ENCODE measurements at regions not wholly inside any gene's neighbourhood (a gene's known extent, or its start where the extent isn't known, plus 50 kb on each side); places are given as distances from the start of the nearest gene placed in this dataset.

DNA sequence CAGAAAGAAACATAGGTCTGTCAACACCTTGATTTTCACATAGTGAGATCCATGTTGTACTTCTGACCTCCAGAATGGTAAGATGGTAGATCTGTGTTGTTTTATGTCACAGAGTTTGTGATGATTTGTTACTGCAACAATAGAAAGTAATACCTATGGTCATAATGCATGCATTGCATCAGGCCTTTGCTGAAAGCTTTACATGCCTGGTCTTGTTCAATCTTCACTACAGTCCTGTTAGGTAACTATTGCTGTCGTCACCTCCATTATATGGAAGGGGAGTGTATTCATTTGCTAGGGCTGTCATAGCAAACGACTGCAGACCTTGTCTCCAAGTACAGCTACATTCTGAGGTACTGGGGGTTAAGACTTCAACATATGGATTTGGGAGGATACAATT is 243.5 kb downstream of the ANAPC1 start:
- no peaks in the 10 kb centered on the region for H3K36me3 ChIP-seq (ENCODE audit: insufficient read depth, low read length)
- H3K27ac ChIP-seq (ENCODE audit: low read depth, low read length) = no peak overlapping the region
- no peak overlapping the region for H2AFZ ChIP-seq (ENCODE audit: low read length, unreplicated experiment)
- no peak overlapping the region for H3K4me3 ChIP-seq (ENCODE audit: low read depth, low read length)
- peaks cover 2% of the 10 kb centered on the region; the same call in 1 of the 2 replicates for H3K27me3 ChIP-seq (ENCODE audit: insufficient read depth, low read length)
- H3K4me1 ChIP-seq (ENCODE audit: control insufficient read depth, insufficient read depth, low read length, unreplicated experiment) = no peaks in the 10 kb centered on the region
- H3K79me2 ChIP-seq (ENCODE audit: control insufficient read depth, insufficient read depth, low read length, unreplicated experiment) = no peaks in the 10 kb centered on the region

DNA sequence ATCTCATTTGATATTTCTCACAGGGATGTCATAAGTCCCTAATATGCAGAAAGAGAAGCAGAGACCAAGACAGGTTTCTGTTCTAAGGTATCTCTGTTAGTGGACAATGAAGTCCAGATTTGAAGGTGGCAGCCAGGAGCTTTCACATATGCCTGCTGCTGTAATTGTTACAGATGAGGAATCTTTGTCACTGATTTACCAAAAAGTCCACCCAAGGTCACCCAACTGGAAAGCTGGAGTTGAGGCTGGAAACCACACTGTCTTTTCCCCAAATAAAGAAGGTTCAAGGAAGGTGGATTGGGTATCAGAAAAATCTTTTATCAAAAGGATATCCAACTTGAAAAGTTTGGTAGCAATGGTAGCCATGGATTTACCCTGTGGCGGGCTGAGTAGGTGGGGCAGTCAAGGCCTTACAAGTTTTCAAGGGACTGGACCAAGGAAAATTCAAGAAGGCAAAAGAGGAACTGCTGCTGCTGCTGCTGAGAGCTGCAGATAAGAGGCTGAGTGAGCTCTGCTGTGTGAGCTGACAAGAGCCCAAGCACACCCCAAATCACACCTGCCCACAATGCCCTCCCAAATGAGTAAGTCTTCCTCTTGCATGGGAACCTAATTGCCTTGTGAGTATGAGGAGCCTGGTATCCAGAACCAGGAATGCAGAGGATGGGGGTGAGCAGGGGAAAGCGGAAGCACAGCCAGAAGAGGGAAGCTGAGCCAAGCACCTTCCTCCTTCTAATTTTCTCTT is 241.2 kb downstream of the ANAPC1 start:
- no peaks in the 10 kb centered on the region for H3K4me1 ChIP-seq (ENCODE audit: control insufficient read depth, insufficient read depth, low read length, unreplicated experiment)
- H3K4me3 ChIP-seq (ENCODE audit: low read depth, low read length) = no peak overlapping the region
- H3K36me3 ChIP-seq (ENCODE audit: insufficient read depth, low read length) = no peaks in the 10 kb centered on the region
- peaks cover 2% of the 10 kb centered on the region; the same call in 1 of the 2 replicates for H3K27me3 ChIP-seq (ENCODE audit: insufficient read depth, low read length)
- no peak overlapping the region for H3K27ac ChIP-seq (ENCODE audit: low read depth, low read length)
- H3K79me2 ChIP-seq (ENCODE audit: control insufficient read depth, insufficient read depth, low read length, unreplicated experiment) = no peaks in the 10 kb centered on the region
- H2AFZ ChIP-seq (ENCODE audit: low read length, unreplicated experiment) = no peak overlapping the region

DNA sequence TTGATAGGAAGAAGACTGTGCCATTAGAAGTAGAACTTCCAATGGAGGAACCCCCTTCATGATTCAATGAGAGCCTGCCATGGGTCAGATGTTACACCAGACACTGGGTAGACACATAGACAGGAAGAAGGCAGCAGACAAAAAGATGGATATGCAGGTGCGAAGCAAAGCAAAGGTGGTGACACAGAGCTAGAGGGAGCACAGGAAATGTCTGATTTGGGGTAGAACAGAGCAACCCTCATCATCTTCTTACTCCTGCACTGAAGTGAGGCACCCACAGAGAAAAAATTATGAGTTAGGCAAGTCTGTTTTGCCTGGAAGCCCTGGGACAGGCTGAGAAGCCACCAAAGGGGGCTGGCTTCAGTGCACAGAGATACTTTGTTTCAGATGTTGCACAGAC is 240.2 kb downstream of the ANAPC1 start:
- H2AFZ ChIP-seq (ENCODE audit: low read length, unreplicated experiment) = no peak overlapping the region
- no peak overlapping the region for H3K4me3 ChIP-seq (ENCODE audit: low read depth, low read length)
- no peak overlapping the region for H3K27ac ChIP-seq (ENCODE audit: low read depth, low read length)
- no peaks in the 10 kb centered on the region for H3K36me3 ChIP-seq (ENCODE audit: insufficient read depth, low read length)
- H3K4me1 ChIP-seq (ENCODE audit: control insufficient read depth, insufficient read depth, low read length, unreplicated experiment) = no peaks in the 10 kb centered on the region
- H3K79me2 ChIP-seq (ENCODE audit: control insufficient read depth, insufficient read depth, low read length, unreplicated experiment) = no peaks in the 10 kb centered on the region
- H3K27me3 ChIP-seq (ENCODE audit: insufficient read depth, low read length) = peaks cover 2% of the 10 kb centered on the region; the same call in 1 of the 2 replicates

DNA sequence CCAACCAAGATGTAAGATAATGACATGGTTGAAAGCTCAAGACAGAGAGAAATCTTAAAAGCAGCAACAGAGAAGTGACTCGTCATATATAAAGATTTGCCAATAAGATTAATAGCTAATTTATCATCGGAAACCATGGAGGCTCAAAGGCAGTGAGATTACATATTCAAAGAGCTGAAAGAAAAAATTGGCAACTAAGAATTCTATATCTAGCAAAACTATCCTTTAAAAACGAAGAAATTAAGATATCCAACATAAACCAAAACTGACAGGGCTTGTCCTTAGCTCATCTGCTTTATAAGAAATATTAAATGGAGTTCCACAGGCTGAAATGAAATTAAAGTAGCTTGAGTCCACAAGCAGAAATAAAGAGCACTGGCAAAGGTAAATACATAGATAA is 236.6 kb downstream of the ANAPC1 start:
- H3K4me3 ChIP-seq (ENCODE audit: low read depth, low read length) = no peak overlapping the region

DNA sequence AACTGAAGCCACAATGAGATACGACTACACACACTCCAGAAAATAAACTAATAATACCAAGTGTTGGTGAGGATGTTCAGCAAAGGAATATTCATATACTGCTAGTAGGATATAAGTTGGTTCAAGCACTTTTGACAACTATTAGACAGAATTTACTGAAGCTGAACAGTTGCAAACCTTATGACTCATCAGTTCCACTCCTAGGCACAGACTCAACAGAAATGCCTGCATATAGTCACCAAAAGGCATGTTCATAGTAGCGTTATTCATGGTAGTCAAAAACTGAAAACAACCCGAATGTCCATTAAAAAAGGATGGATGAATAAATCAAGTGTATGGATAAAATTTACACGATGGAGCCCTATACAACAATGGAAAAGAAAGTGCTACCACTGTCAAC is 232.0 kb downstream of the ANAPC1 start:
- no peaks in the 10 kb centered on the region for H3K79me2 ChIP-seq (ENCODE audit: control insufficient read depth, insufficient read depth, low read length, unreplicated experiment)
- no peak overlapping the region for H3K27ac ChIP-seq (ENCODE audit: low read depth, low read length)
- no peaks in the 10 kb centered on the region for H3K36me3 ChIP-seq (ENCODE audit: insufficient read depth, low read length)
- H3K4me1 ChIP-seq (ENCODE audit: control insufficient read depth, insufficient read depth, low read length, unreplicated experiment) = no peaks in the 10 kb centered on the region
- no peak overlapping the region for H3K4me3 ChIP-seq (ENCODE audit: low read depth, low read length)
- H2AFZ ChIP-seq (ENCODE audit: low read length, unreplicated experiment) = no peak overlapping the region
- H3K27me3 ChIP-seq (ENCODE audit: insufficient read depth, low read length) = no peaks in the 10 kb centered on the region

More for the DNA sequence above, 236.6 kb downstream of the ANAPC1 start:
- H3K4me1 ChIP-seq (ENCODE audit: control insufficient read depth, insufficient read depth, low read length, unreplicated experiment) = no peaks in the 10 kb centered on the region
- H3K36me3 ChIP-seq (ENCODE audit: insufficient read depth, low read length) = no peaks in the 10 kb centered on the region
- no peak overlapping the region for H3K27ac ChIP-seq (ENCODE audit: low read depth, low read length)
- H2AFZ ChIP-seq (ENCODE audit: low read length, unreplicated experiment) = no peak overlapping the region
- H3K79me2 ChIP-seq (ENCODE audit: control insufficient read depth, insufficient read depth, low read length, unreplicated experiment) = no peaks in the 10 kb centered on the region
- no peaks in the 10 kb centered on the region for H3K27me3 ChIP-seq (ENCODE audit: insufficient read depth, low read length)

DNA sequence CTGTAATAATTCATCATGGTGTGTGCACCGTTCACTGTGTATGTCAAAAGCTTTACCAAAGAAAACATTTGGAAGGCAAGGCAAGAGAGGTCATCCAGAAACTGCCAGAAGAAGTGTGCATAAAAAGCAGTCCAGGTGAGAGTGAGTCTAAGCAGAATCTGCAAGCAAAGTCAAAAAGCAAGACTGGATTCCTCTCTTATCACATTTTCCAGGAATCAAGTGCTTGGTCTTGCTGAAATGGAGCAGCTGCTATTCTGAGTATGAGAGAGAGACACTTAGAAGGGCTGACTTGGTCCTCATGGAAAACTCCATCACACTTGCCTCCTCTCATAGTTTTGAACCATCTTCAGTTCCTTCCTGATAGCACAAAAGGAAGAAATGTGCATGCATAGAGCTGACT is 231.3 kb downstream of the ANAPC1 start:
- Histone ChIP-seq H3K27ac (ENCODE audit: low read depth, low read length) (no peak overlapping the region), H3K36me3 (ENCODE audit: insufficient read depth, low read length) (no peaks in the 10 kb centered on the region), H2AFZ (ENCODE audit: low read length, unreplicated experiment) (no peak overlapping the region), H3K27me3 (ENCODE audit: insufficient read depth, low read length) (no peaks in the 10 kb centered on the region), H3K79me2 (ENCODE audit: control insufficient read depth, insufficient read depth, low read length, unreplicated experiment) (no peaks in the 10 kb centered on the region), H3K4me1 (ENCODE audit: control insufficient read depth, insufficient read depth, low read length, unreplicated experiment) (no peaks in the 10 kb centered on the region), H3K4me3 (ENCODE audit: low read depth, low read length) (no peak overlapping the region)

DNA sequence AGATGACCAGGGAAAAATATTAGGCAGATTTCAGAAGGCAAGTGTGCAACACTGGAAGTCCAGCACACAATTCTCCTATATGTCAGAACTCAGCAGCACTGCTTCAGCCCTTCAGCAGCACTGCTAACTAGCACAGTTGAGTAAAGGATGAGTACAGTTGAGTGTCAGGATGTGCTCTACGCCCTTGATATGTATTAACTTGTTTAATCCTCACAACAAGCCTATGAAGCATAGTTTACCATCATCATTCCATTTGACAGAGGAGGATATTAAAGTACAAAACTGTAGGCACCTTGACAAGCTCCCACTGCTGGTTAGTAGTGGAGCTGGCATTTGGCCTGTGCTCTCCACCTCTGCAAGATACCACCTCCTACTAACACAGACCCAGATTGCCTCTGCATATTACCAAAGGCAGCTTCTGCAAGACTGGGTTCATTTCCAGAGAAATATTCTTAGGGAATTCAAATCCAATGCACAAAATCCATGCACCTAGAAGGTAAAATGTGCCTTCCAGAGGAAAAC is 230.8 kb downstream of the ANAPC1 start:
- Histone ChIP-seq H3K4me3 (ENCODE audit: low read depth, low read length) (no peak overlapping the region), H2AFZ (ENCODE audit: low read length, unreplicated experiment) (no peak overlapping the region), H3K4me1 (ENCODE audit: control insufficient read depth, insufficient read depth, low read length, unreplicated experiment) (no peaks in the 10 kb centered on the region), H3K36me3 (ENCODE audit: insufficient read depth, low read length) (no peaks in the 10 kb centered on the region), H3K27ac (ENCODE audit: low read depth, low read length) (no peak overlapping the region), H3K79me2 (ENCODE audit: control insufficient read depth, insufficient read depth, low read length, unreplicated experiment) (no peaks in the 10 kb centered on the region), H3K27me3 (ENCODE audit: insufficient read depth, low read length) (no peaks in the 10 kb centered on the region)

DNA sequence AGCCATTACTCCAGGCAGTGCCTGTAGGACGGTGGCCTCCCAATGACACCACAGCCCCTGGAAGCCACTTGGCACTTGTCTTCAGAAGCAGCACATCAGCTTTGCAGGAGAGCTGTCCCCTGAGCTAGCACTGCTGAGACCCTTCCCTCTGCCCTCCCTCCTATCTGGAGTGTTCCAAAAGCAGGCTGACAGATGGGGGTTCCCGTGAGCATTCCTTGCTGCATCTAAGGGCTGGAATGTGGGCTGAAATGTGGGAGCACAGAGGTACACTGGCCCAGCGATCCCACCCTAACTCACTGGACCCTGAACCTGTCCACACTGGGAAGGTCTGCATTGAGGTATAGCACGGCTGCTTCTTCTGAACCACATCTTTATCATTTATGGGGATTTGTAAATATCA is 230.1 kb downstream of the ANAPC1 start:
- H3K27ac ChIP-seq (ENCODE audit: low read depth, low read length) = no peak overlapping the region
- H3K36me3 ChIP-seq (ENCODE audit: insufficient read depth, low read length) = no peaks in the 10 kb centered on the region
- H3K4me1 ChIP-seq (ENCODE audit: control insufficient read depth, insufficient read depth, low read length, unreplicated experiment) = peaks cover 1% of the 10 kb centered on the region
- no peak overlapping the region for H3K4me3 ChIP-seq (ENCODE audit: low read depth, low read length)
- H3K79me2 ChIP-seq (ENCODE audit: control insufficient read depth, insufficient read depth, low read length, unreplicated experiment) = no peaks in the 10 kb centered on the region
- no peak overlapping the region for H2AFZ ChIP-seq (ENCODE audit: low read length, unreplicated experiment)
- no peaks in the 10 kb centered on the region for H3K27me3 ChIP-seq (ENCODE audit: insufficient read depth, low read length)

DNA sequence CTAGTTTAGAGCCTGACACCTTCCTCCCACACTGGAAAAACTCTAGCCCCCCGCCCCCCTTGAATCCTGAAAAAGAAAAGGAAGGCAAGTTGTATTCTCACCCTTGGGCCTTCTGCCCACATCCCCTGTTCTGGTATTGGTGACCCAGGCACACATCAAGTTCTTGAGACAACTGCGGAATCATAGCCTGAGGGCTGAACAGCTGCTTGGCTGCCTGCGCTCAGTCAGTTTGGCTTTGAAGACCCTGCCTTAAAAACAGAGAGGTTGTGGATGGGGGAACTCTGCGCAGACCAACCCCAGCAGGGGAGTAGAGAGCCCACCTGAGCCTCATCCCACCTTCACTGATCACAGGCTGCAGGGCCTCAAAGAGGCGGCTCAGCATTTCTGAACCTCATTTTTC is 229.2 kb downstream of the ANAPC1 start:
- H3K4me3 ChIP-seq (ENCODE audit: low read depth, low read length) = no peak overlapping the region
- H3K79me2 ChIP-seq (ENCODE audit: control insufficient read depth, insufficient read depth, low read length, unreplicated experiment) = no peaks in the 10 kb centered on the region
- H2AFZ ChIP-seq (ENCODE audit: low read length, unreplicated experiment) = no peak overlapping the region
- H3K27me3 ChIP-seq (ENCODE audit: insufficient read depth, low read length) = no peaks in the 10 kb centered on the region
- H3K27ac ChIP-seq (ENCODE audit: low read depth, low read length) = no peak overlapping the region
- H3K36me3 ChIP-seq (ENCODE audit: insufficient read depth, low read length) = no peaks in the 10 kb centered on the region
- peaks cover 10% of the 10 kb centered on the region for H3K4me1 ChIP-seq (ENCODE audit: control insufficient read depth, insufficient read depth, low read length, unreplicated experiment)

DNA sequence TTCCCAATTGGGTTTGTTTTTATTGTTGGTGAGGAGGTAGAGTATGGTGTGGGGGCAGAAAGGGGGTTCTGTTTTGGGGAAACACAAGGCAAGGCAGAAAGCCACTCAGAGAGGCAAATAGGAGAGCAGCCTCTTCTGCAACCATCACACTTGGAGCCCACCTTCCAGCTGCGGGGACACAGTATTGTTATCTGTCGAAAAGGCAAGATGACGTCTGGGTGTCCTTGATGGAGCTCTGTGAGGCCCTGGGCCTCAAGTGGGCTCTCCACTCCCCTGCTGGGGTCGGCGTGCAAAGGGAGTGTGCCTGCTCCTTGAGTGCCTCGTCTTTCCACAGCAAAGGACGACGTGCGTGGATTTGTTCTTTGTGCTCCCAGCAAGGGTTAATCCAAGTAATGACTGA is 227.6 kb downstream of the ANAPC1 start:
- Histone ChIP-seq H3K79me2 (ENCODE audit: control insufficient read depth, insufficient read depth, low read length, unreplicated experiment) (no peaks in the 10 kb centered on the region), H3K27me3 (ENCODE audit: insufficient read depth, low read length) (no peaks in the 10 kb centered on the region), H2AFZ (ENCODE audit: low read length, unreplicated experiment) (no peak overlapping the region), H3K4me3 (ENCODE audit: low read depth, low read length) (no peak overlapping the region), H3K4me1 (ENCODE audit: control insufficient read depth, insufficient read depth, low read length, unreplicated experiment) (peaks cover 16% of the 10 kb centered on the region), H3K36me3 (ENCODE audit: insufficient read depth, low read length) (no peaks in the 10 kb centered on the region), H3K27ac (ENCODE audit: low read depth, low read length) (no peak overlapping the region)

DNA sequence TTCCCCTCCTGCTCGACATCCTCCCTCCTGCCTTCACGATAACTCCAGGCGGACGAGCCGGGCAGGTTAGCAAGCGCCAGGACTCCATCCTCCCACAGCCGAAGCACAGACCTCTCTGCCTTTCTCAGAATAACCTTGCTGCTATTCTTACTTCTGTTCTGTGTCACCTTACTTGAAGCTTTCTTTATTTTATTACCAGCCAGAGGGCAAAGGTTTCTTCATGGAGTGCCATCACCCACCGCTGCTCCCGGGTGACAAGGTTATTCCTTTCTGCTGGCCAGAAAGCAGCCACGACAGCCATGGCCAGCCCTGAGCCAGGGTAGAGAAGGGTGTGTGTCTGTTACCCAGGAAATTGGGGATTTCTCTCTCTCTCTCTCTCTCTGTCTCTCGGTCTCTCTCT is 227.1 kb downstream of the ANAPC1 start:
- Histone ChIP-seq H3K36me3 (ENCODE audit: insufficient read depth, low read length) (no peaks in the 10 kb centered on the region), H3K27me3 (ENCODE audit: insufficient read depth, low read length) (no peaks in the 10 kb centered on the region), H3K27ac (ENCODE audit: low read depth, low read length) (no peak overlapping the region), H3K4me1 (ENCODE audit: control insufficient read depth, insufficient read depth, low read length, unreplicated experiment) (peaks cover 20% of the 10 kb centered on the region), H3K79me2 (ENCODE audit: control insufficient read depth, insufficient read depth, low read length, unreplicated experiment) (no peaks in the 10 kb centered on the region), H2AFZ (ENCODE audit: low read length, unreplicated experiment) (no peak overlapping the region), H3K4me3 (ENCODE audit: low read depth, low read length) (no peak overlapping the region)
